WTC11 (cell line): ENCODE measurements at regions not wholly inside any gene's neighbourhood (a gene's known extent, or its start where the extent isn't known, plus 50 kb on each side); places are given as distances from the start of the nearest gene placed in this dataset. TPM values are rescaled to one million over a fixed set of nuclear protein-coding genes. Genes with fewer than 3 reads are reported as not detected.

ENCODE experiments used
- JUN ChIP-seq: sonication (generic); formaldehyde crosslinking; IDR thresholded peaks from 2 replicates; pipeline ENCODE4 v1.8.0; 2023; ENCODE audit warnings: mild to moderate bottlenecking, missing genetic modification reagents
- ZNF121 ChIP-seq: sonication (generic); formaldehyde crosslinking; IDR thresholded peaks from 2 replicates; pipeline ENCODE4 v1.8.0; 2023; ENCODE audit warnings: missing genetic modification reagents
- microRNA-seq: library from miRNA; unstranded; fragments of <30 nt; microRNA quantifications from one replicate; pipeline ENCODE4 v1.2.0, GENCODE V29; 2022; ENCODE audit warnings: borderline number of aligned reads
- TF ChIP-seq, protein P1 (sequence below): sonication (generic); formaldehyde crosslinking; IDR thresholded peaks from 2 replicates; pipeline ENCODE4 v1.8.0; 2023; ENCODE audit warnings: missing genetic modification reagents, mild to moderate bottlenecking, borderline replicate concordance
- TF ChIP-seq, protein P2 (sequence below): sonication (generic); formaldehyde crosslinking; IDR thresholded peaks from 2 replicates; pipeline ENCODE4 v1.8.0; 2023; ENCODE audit warnings: mild to moderate bottlenecking, missing genetic modification reagents
- TF ChIP-seq, protein P3 (sequence below): sonication (generic); formaldehyde crosslinking; IDR thresholded peaks from 2 replicates; pipeline ENCODE4 v1.8.1; 2023; ENCODE audit warnings: mild to moderate bottlenecking, missing genetic modification reagents, borderline replicate concordance
- TF ChIP-seq, protein P4 (sequence below): fragments of 250-450 bp; sonication (Bioruptor Pico); IDR thresholded peaks from 2 replicates; pipeline ENCODE4 v1.9.0; 2021; ENCODE audit warnings: moderate library complexity, mild to moderate bottlenecking, inconsistent platforms, borderline replicate concordance

DNA sequence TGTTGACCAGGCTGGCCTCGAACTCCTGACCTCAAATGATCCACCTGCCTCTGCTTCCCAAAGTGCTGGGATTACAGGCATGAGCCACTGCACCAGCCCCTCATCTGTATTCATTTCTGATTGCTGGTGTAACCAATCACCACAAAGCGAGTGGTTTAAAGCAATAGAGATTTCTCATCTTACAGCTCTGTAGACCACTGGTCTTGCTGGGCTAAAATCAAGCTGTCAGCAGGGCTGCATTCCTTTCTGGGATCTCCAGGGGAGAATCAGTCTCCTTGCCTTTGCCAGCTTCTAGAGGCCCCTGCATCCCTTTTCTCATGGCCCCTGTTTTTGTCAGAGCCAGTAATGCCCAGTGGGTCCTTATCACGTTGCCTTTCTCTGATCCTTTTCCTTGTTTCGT, 49.9 kb upstream of the PMEPA1 start (continued):
- TF ChIP-seq, protein P1, sequence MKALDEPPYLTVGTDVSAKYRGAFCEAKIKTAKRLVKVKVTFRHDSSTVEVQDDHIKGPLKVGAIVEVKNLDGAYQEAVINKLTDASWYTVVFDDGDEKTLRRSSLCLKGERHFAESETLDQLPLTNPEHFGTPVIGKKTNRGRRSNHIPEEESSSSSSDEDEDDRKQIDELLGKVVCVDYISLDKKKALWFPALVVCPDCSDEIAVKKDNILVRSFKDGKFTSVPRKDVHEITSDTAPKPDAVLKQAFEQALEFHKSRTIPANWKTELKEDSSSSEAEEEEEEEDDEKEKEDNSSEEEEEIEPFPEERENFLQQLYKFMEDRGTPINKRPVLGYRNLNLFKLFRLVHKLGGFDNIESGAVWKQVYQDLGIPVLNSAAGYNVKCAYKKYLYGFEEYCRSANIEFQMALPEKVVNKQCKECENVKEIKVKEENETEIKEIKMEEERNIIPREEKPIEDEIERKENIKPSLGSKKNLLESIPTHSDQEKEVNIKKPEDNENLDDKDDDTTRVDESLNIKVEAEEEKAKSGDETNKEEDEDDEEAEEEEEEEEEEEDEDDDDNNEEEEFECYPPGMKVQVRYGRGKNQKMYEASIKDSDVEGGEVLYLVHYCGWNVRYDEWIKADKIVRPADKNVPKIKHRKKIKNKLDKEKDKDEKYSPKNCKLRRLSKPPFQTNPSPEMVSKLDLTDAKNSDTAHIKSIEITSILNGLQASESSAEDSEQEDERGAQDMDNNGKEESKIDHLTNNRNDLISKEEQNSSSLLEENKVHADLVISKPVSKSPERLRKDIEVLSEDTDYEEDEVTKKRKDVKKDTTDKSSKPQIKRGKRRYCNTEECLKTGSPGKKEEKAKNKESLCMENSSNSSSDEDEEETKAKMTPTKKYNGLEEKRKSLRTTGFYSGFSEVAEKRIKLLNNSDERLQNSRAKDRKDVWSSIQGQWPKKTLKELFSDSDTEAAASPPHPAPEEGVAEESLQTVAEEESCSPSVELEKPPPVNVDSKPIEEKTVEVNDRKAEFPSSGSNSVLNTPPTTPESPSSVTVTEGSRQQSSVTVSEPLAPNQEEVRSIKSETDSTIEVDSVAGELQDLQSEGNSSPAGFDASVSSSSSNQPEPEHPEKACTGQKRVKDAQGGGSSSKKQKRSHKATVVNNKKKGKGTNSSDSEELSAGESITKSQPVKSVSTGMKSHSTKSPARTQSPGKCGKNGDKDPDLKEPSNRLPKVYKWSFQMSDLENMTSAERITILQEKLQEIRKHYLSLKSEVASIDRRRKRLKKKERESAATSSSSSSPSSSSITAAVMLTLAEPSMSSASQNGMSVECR (CRISPR knock-in tag), result no peak
- TF ChIP-seq, protein P2, sequence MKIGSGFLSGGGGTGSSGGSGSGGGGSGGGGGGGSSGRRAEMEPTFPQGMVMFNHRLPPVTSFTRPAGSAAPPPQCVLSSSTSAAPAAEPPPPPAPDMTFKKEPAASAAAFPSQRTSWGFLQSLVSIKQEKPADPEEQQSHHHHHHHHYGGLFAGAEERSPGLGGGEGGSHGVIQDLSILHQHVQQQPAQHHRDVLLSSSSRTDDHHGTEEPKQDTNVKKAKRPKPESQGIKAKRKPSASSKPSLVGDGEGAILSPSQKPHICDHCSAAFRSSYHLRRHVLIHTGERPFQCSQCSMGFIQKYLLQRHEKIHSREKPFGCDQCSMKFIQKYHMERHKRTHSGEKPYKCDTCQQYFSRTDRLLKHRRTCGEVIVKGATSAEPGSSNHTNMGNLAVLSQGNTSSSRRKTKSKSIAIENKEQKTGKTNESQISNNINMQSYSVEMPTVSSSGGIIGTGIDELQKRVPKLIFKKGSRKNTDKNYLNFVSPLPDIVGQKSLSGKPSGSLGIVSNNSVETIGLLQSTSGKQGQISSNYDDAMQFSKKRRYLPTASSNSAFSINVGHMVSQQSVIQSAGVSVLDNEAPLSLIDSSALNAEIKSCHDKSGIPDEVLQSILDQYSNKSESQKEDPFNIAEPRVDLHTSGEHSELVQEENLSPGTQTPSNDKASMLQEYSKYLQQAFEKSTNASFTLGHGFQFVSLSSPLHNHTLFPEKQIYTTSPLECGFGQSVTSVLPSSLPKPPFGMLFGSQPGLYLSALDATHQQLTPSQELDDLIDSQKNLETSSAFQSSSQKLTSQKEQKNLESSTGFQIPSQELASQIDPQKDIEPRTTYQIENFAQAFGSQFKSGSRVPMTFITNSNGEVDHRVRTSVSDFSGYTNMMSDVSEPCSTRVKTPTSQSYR (CRISPR knock-in tag), result no peak
- TF ChIP-seq ZNF121 (CRISPR knock-in tag) (no peak), JUN (CRISPR knock-in tag) (no peak)
- TF ChIP-seq, protein P3, sequence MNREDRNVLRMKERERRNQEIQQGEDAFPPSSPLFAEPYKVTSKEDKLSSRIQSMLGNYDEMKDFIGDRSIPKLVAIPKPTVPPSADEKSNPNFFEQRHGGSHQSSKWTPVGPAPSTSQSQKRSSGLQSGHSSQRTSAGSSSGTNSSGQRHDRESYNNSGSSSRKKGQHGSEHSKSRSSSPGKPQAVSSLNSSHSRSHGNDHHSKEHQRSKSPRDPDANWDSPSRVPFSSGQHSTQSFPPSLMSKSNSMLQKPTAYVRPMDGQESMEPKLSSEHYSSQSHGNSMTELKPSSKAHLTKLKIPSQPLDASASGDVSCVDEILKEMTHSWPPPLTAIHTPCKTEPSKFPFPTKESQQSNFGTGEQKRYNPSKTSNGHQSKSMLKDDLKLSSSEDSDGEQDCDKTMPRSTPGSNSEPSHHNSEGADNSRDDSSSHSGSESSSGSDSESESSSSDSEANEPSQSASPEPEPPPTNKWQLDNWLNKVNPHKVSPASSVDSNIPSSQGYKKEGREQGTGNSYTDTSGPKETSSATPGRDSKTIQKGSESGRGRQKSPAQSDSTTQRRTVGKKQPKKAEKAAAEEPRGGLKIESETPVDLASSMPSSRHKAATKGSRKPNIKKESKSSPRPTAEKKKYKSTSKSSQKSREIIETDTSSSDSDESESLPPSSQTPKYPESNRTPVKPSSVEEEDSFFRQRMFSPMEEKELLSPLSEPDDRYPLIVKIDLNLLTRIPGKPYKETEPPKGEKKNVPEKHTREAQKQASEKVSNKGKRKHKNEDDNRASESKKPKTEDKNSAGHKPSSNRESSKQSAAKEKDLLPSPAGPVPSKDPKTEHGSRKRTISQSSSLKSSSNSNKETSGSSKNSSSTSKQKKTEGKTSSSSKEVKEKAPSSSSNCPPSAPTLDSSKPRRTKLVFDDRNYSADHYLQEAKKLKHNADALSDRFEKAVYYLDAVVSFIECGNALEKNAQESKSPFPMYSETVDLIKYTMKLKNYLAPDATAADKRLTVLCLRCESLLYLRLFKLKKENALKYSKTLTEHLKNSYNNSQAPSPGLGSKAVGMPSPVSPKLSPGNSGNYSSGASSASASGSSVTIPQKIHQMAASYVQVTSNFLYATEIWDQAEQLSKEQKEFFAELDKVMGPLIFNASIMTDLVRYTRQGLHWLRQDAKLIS (CRISPR knock-in tag), result no peak
- TF ChIP-seq, protein P4, sequence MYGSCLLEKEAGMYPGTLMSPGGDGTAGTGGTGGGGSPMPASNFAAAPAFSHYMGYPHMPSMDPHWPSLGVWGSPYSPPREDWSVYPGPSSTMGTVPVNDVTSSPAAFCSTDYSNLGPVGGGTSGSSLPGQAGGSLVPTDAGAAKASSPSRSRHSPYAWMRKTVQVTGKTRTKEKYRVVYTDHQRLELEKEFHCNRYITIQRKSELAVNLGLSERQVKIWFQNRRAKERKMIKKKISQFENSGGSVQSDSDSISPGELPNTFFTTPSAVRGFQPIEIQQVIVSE (CRISPR knock-in tag), result no peak

Small RNA genes lying in the stretch of these regions (microRNA-seq; reads per million reads assigned to microRNA genes)
- not detected for gene MIR4532
